ENCODE measurements at regions not wholly inside any gene's neighbourhood (a gene's known extent, or its start where the extent isn't known, plus 50 kb on each side); places are given as distances from the start of the nearest gene placed in this dataset.

- Histone ChIP-seq H3K4me1 (no peaks in the 10 kb centered on the region), H3K27me3 (ENCODE audit: control insufficient read depth, insufficient read depth, low read length) (no peaks in the 10 kb centered on the region), H3K9ac (no peak overlapping the region), H3K4me3 (ENCODE audit: low read depth, low read length) (no peak overlapping the region), H3K4me2 (ENCODE audit: low read length) (no peak overlapping the region), H2AFZ (no peak overlapping the region), H3K27ac (no peak overlapping the region), H3K36me3 (ENCODE audit: control insufficient read depth, insufficient read depth, low read length) (no peaks in the 10 kb centered on the region), H3K79me2 (no peaks in the 10 kb centered on the region), H3K9me3 (ENCODE audit: control insufficient read depth, low read length) (no peaks in the 10 kb centered on the region)
- TF ChIP-seq CTCF (IDR thresholded peaks at IDR 0.05): no peak
These were observed 685.0 kb downstream of the SLCO4C1 start for GRCh38 chr5:101611039-101611438.

DNA sequence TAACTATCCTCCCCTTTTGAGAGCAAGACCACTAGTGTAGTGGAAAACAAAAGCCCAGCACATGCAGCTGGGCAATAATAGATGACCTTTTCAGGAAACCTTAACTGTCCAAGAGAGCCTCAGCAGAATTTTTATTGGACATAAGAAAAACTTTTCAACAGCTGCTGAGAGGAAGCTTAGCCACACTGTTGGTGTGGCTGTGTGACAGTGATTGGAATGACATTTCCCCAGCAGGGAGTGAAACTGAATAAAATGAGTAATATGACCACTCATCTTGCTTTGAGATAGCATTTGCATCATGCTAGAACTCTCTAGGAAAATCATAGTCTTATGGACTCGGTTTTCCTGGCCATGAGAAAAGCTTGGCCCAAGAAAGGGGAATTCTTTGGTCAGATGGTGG is 687.8 kb downstream of the SLCO4C1 start:
- H3K36me3 ChIP-seq (ENCODE audit: control insufficient read depth, insufficient read depth, low read length): no peaks in the 10 kb centered on the region
- no peaks in the 10 kb centered on the region for H3K4me1 ChIP-seq
- H3K4me2 ChIP-seq (ENCODE audit: low read length): no peak overlapping the region
- H3K9ac ChIP-seq: no peak overlapping the region
- H3K79me2 ChIP-seq: no peaks in the 10 kb centered on the region
- no peak for TF ChIP-seq CTCF (IDR thresholded peaks at IDR 0.05)
- H2AFZ ChIP-seq: no peak overlapping the region
- no peaks in the 10 kb centered on the region for H3K27me3 ChIP-seq (ENCODE audit: control insufficient read depth, insufficient read depth, low read length)
- H3K9me3 ChIP-seq (ENCODE audit: control insufficient read depth, low read length): no peaks in the 10 kb centered on the region
- H3K4me3 ChIP-seq (ENCODE audit: low read depth, low read length): no peak overlapping the region
- no peak overlapping the region for H3K27ac ChIP-seq

GRCh38 chr5:101605700-101606099 is 690.4 kb downstream of the SLCO4C1 start:
- TF ChIP-seq CTCF (IDR thresholded peaks at IDR 0.05): no peak
- Histone ChIP-seq H3K27ac (no peak overlapping the region), H3K9me3 (ENCODE audit: control insufficient read depth, low read length) (no peaks in the 10 kb centered on the region)

GRCh38 chr5:101600614-101601013 is 695.5 kb downstream of the SLCO4C1 start:
- no peak for TF ChIP-seq CTCF (IDR thresholded peaks at IDR 0.05)
- Histone ChIP-seq H3K27ac (no peak overlapping the region), H3K4me2 (ENCODE audit: low read length) (no peak overlapping the region), H3K27me3 (ENCODE audit: control insufficient read depth, insufficient read depth, low read length) (no peaks in the 10 kb centered on the region), H3K4me3 (ENCODE audit: low read depth, low read length) (no peak overlapping the region), H3K9ac (no peak overlapping the region), H3K9me3 (ENCODE audit: control insufficient read depth, low read length) (no peaks in the 10 kb centered on the region), H3K79me2 (no peaks in the 10 kb centered on the region), H2AFZ (no peak overlapping the region), H3K36me3 (ENCODE audit: control insufficient read depth, insufficient read depth, low read length) (no peaks in the 10 kb centered on the region), H3K4me1 (no peaks in the 10 kb centered on the region)

More at GRCh38 chr5:101605700-101606099, 690.4 kb downstream of the SLCO4C1 start:
- no peak overlapping the region for H2AFZ ChIP-seq
- no peaks in the 10 kb centered on the region for H3K36me3 ChIP-seq (ENCODE audit: control insufficient read depth, insufficient read depth, low read length)
- no peak overlapping the region for H3K4me2 ChIP-seq (ENCODE audit: low read length)
- no peak overlapping the region for H3K9ac ChIP-seq
- no peaks in the 10 kb centered on the region for H3K79me2 ChIP-seq
- no peaks in the 10 kb centered on the region for H3K27me3 ChIP-seq (ENCODE audit: control insufficient read depth, insufficient read depth, low read length)
- H3K4me3 ChIP-seq (ENCODE audit: low read depth, low read length): no peak overlapping the region
- H3K4me1 ChIP-seq: no peaks in the 10 kb centered on the region

- Histone ChIP-seq H3K9me3 (ENCODE audit: control insufficient read depth, low read length) (no peaks in the 10 kb centered on the region), H3K4me3 (ENCODE audit: low read depth, low read length) (no peak overlapping the region), H3K9ac (no peak overlapping the region), H3K79me2 (no peaks in the 10 kb centered on the region), H2AFZ (no peak overlapping the region), H3K4me1 (no peaks in the 10 kb centered on the region), H3K27ac (no peak overlapping the region), H3K4me2 (ENCODE audit: low read length) (no peak overlapping the region), H3K36me3 (ENCODE audit: control insufficient read depth, insufficient read depth, low read length) (no peaks in the 10 kb centered on the region), H3K27me3 (ENCODE audit: control insufficient read depth, insufficient read depth, low read length) (no peaks in the 10 kb centered on the region)
- no peak for TF ChIP-seq CTCF (IDR thresholded peaks at IDR 0.05)
These were observed 687.3 kb upstream of the ST8SIA4 start for GRCh38 chr5:101590384-101590783.
